OCI-LY3 (cell line): ENCODE measurements at regions not wholly inside any gene's neighbourhood (a gene's known extent, or its start where the extent isn't known, plus 50 kb on each side); places are given as distances from the start of the nearest gene placed in this dataset.

Experiments used
- EZH2phosphoT487 ChIP-seq: fragments of 200-600 bp; shearing (Covaris generic); IDR thresholded peaks from 2 replicates; pipeline ENCODE4 v1.6.1; 2018; ENCODE audit warnings: antibody characterized with exemption, mixed run types, low read depth
- TF ChIP-seq, protein P1 (sequence below): fragments of 200-600, 300-600 bp; sonication (generic); IDR thresholded peaks from 2 replicates; pipeline ENCODE4 v1.5.1; 2014; ENCODE audit warnings: antibody characterized with exemption, low read length, low read depth

DNA sequence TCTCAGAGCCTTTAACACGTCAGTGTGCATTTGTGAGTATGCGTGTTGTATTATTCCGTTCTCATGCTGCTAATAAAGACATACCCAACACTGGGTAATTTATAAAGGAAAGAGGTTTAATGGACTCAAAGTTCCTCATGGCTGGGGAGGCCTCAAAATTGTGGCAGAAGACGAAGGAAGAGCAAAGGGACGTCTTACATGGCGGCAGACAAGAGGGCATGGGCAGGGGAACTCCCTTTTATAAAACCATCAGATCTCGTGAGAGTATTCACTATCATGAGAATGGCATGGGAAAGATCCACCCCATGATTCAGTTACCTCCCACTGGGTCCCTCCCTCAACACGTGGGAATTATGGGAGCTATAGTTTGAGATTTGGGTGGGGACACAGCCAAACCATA lies 285.0 kb downstream of the PBX3 start:
- TF ChIP-seq EZH2phosphoT487: no peak
- TF ChIP-seq, protein P1, sequence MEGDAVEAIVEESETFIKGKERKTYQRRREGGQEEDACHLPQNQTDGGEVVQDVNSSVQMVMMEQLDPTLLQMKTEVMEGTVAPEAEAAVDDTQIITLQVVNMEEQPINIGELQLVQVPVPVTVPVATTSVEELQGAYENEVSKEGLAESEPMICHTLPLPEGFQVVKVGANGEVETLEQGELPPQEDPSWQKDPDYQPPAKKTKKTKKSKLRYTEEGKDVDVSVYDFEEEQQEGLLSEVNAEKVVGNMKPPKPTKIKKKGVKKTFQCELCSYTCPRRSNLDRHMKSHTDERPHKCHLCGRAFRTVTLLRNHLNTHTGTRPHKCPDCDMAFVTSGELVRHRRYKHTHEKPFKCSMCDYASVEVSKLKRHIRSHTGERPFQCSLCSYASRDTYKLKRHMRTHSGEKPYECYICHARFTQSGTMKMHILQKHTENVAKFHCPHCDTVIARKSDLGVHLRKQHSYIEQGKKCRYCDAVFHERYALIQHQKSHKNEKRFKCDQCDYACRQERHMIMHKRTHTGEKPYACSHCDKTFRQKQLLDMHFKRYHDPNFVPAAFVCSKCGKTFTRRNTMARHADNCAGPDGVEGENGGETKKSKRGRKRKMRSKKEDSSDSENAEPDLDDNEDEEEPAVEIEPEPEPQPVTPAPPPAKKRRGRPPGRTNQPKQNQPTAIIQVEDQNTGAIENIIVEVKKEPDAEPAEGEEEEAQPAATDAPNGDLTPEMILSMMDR: no peak
